HEK293T (cell line): ENCODE measurements at regions not wholly inside any gene's neighbourhood (a gene's known extent, or its start where the extent isn't known, plus 50 kb on each side); places are given as distances from the start of the nearest gene placed in this dataset.

ENCODE experiments used
- BHLHE40 ChIP-seq: fragments of 450-650 bp; IDR thresholded peaks from 2 replicates; pipeline ENCODE4 v1.6.1; 2016; ENCODE audit warnings: mild to moderate bottlenecking, moderate library complexity, borderline replicate concordance
- NFRKB ChIP-seq: fragments of 450-650 bp; IDR thresholded peaks from 2 replicates; pipeline ENCODE4 v1.6.1; 2016; ENCODE audit warnings: mild to moderate bottlenecking, moderate library complexity
- PKNOX1 ChIP-seq: fragments of 450-650 bp; IDR thresholded peaks from 2 replicates; pipeline ENCODE4 v1.6.1; 2016
- SP1 ChIP-seq: fragments of 450-650 bp; IDR thresholded peaks from 2 replicates; pipeline ENCODE4 v1.6.1; 2017

DNA sequence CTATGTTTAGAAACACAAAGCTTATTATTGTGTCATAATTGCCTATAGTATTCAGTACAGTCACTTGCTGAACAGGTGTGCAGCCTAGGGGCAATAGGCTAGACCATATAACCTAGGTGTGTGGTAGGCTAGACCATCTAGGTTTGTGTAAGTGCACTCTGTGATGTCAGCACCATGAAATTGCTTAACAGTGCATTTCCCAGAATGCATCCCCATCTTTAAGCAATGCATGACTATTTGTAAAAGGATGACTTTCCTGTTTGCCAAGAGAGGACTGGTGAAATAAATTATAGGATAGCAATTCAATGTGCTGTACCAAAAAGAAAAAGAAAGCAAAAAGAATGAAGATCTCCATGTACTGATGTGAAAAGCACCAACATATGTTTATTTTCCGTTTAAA, 288.7 kb upstream of the AUTS2 start:
- TF ChIP-seq PKNOX1 (no peak), BHLHE40 (no peak), SP1 (no peak), NFRKB (no peak)
